ENCODE measurements at regions not wholly inside any gene's neighbourhood (a gene's known extent, or its start where the extent isn't known, plus 50 kb on each side); places are given as distances from the start of the nearest gene placed in this dataset.

DNA sequence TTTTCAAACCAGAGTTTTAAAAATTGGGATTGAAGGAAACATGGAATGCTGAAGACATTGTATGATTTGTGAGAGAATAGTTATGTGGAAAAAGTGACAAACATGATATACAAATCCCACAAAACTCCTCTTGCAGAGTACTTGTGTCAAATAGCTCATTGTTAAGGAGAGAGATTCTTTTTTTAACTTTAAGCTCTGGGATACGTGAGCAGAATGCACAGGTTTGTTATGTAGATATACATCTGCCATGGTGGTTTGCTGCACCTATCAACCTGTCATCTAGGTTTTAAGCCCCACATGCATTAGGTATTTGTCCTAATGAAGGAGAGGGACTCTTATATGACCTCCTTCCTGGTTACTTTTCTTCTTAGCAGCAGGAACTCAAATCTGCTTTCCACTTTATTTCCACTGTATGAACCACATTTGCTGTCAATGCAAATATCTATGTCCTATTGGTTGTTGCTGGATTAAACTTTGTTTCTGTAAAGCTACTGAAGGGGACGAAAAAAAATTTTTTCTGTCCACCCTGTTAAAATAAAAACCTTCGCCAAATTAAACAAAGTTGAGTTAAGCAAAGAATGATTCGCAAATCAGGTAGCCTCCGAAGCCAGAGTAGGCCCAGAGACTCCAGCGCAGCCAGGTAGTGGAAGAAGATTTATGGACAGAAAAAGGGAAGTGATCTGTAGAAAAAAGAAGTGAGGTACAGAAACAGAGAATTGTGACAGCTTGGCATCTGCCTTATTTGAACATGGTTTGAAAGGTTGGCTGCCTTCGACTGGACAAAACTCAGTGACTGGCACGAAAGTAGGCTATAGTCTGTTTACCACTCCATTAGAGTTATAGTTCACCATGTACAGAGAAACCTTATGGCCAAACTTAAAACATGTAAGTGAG is 430.1 kb upstream of the CHST9 start:
- TF ChIP-seq YY1 (IDR thresholded peaks at IDR 0.05; ENCODE audit: insufficient read depth, insufficient read length) (no peak), ZNF274 (IDR thresholded peaks at IDR 0.05; ENCODE audit: low read depth, low read length) (no peak), SUZ12 (IDR thresholded peaks at IDR 0.05; ENCODE audit: extremely low read depth, insufficient read depth, insufficient read length) (no peak)
